ENCODE measurements at regions not wholly inside any gene's neighbourhood (a gene's known extent, or its start where the extent isn't known, plus 50 kb on each side); places are given as distances from the start of the nearest gene placed in this dataset.

DNA sequence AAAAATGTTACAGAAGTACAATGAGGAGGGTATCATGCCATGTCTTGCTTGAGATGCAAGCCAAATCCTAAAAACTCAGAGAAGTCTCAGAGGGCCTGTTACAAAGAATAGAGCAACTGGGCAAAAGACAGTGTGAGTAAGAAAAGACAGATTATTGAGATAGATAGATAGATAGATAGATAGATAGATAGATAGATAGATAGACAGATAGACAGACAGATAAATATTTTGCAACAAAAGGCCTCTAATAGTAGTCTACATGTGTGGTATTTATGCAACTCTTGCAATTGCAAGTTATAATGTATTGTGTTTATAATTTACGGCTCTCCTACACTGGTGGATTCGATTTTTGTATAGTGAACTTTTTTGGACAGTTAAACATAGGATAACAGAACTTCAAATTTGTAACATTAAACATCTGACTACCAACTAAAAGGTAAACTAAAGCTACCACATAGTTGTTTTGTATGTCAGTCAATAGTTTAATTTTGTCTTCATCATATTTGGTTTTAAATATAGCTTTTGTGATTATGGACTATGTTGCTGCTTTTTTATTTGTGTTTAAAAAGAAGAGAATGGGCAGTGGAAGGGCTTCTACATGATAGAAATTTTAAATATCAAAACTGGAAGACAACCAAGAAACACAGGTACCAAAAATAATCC is 740.7 kb upstream of the LRRTM4 start:
- no peaks in the 10 kb centered on the region for H3K4me1 ChIP-seq (ENCODE audit: control insufficient read depth, insufficient read depth, low read length)
- no peaks in the 10 kb centered on the region for H3K9me3 ChIP-seq (ENCODE audit: control insufficient read depth, insufficient read depth, low read length)
- no CpG with 5 or more reads among the region's 2 CpGs for WGBS (ENCODE audit: insufficient coverage, insufficient read length)
- no peaks in the 10 kb centered on the region for H3K27me3 ChIP-seq (ENCODE audit: control insufficient read depth, insufficient read depth, low read length)
- H3K27ac ChIP-seq (ENCODE audit: low read length), result no peak overlapping the region
- H3K4me3 ChIP-seq (ENCODE audit: low read length), result no peak overlapping the region
- DNase-seq (ENCODE audit: low read depth, low spot score), result no peak
- H3K36me3 ChIP-seq (ENCODE audit: control insufficient read depth, insufficient read depth, low read length), result no peaks in the 10 kb centered on the region

DNA sequence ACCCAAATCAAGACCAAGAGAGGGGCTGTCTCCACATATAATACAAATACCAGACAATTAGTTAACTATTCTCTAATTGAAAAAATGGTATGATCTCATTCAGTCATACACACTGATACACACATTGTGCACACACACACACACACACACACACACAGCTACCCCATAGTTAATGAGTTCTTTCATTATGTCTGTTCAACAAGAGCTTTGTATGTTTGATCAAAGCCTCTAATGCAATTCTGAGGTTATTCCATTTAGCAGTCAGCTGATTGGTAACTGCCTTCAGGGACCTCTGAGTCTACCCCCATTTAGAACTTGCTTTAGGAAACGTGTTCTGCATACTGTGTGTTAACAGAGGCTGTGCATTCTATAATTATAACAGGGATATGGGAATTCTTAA is 741.4 kb upstream of the LRRTM4 start:
- no peaks in the 10 kb centered on the region for H3K27me3 ChIP-seq (ENCODE audit: control insufficient read depth, insufficient read depth, low read length)
- no peaks in the 10 kb centered on the region for H3K4me1 ChIP-seq (ENCODE audit: control insufficient read depth, insufficient read depth, low read length)
- no peak overlapping the region for H3K4me3 ChIP-seq (ENCODE audit: low read length)
- no CpG with 5 or more reads among the region's 1 CpG for WGBS (ENCODE audit: insufficient coverage, insufficient read length)
- H3K36me3 ChIP-seq (ENCODE audit: control insufficient read depth, insufficient read depth, low read length), result no peaks in the 10 kb centered on the region
- no peaks in the 10 kb centered on the region for H3K9me3 ChIP-seq (ENCODE audit: control insufficient read depth, insufficient read depth, low read length)
- H3K27ac ChIP-seq (ENCODE audit: low read length), result no peak overlapping the region
- no peak for DNase-seq (ENCODE audit: low read depth, low spot score)

DNA sequence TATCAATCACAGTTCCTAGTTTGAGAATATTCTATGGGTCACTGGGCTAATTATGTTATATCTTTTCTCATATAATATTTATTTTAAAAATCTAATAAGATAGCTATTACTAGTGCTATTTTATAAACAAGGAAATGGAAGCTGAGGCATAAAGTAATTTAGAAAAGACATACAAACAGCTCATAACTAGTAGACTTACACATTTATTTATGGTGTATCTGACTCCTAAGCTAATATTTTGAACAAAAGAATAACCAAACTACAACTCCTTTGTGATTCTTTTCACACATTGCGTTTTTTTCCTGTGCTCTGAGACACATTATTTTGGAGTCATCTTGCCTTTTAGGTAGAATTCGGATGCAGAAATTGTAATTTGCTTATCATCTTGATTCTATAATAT is 742.0 kb upstream of the LRRTM4 start:
- no peaks in the 10 kb centered on the region for H3K27me3 ChIP-seq (ENCODE audit: control insufficient read depth, insufficient read depth, low read length)
- H3K27ac ChIP-seq (ENCODE audit: low read length), result no peak overlapping the region
- H3K9me3 ChIP-seq (ENCODE audit: control insufficient read depth, insufficient read depth, low read length), result no peaks in the 10 kb centered on the region
- no CpG with 5 or more reads among the region's 2 CpGs for WGBS (ENCODE audit: insufficient coverage, insufficient read length)
- no peak overlapping the region for H3K4me3 ChIP-seq (ENCODE audit: low read length)
- H3K36me3 ChIP-seq (ENCODE audit: control insufficient read depth, insufficient read depth, low read length), result no peaks in the 10 kb centered on the region
- H3K4me1 ChIP-seq (ENCODE audit: control insufficient read depth, insufficient read depth, low read length), result no peaks in the 10 kb centered on the region
- no peak for DNase-seq (ENCODE audit: low read depth, low spot score)

DNA sequence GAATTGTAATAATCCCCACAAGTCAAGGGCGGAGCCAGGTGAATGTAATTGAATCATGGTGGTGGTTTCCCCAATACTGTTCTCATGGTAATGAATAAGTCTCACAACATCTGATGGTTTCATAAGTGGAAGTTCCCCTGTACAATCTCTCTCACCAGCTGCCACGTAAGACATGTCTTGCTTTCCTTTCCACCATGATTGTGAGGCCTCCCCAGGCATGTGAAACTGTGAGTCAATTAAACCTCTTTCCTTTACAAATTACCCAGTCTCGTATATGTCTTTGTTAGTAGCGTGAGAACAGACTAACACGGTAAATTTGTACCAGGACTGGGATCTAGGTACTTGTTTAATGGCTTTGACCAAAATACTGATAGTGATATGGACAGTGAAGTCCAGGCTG is 744.3 kb upstream of the REG3G start:
- Histone ChIP-seq H3K9me3 (ENCODE audit: control insufficient read depth, insufficient read depth, low read length) (no peaks in the 10 kb centered on the region), H3K4me3 (ENCODE audit: low read length) (no peak overlapping the region), H3K4me1 (ENCODE audit: control insufficient read depth, insufficient read depth, low read length) (no peaks in the 10 kb centered on the region), H3K36me3 (ENCODE audit: control insufficient read depth, insufficient read depth, low read length) (no peaks in the 10 kb centered on the region), H3K27ac (ENCODE audit: low read length) (no peak overlapping the region), H3K27me3 (ENCODE audit: control insufficient read depth, insufficient read depth, low read length) (no peaks in the 10 kb centered on the region)
- no peak for DNase-seq (ENCODE audit: low read depth, low spot score)
- WGBS (ENCODE audit: insufficient coverage, insufficient read length), result no CpG with 5 or more reads among the region's 5 CpGs

DNA sequence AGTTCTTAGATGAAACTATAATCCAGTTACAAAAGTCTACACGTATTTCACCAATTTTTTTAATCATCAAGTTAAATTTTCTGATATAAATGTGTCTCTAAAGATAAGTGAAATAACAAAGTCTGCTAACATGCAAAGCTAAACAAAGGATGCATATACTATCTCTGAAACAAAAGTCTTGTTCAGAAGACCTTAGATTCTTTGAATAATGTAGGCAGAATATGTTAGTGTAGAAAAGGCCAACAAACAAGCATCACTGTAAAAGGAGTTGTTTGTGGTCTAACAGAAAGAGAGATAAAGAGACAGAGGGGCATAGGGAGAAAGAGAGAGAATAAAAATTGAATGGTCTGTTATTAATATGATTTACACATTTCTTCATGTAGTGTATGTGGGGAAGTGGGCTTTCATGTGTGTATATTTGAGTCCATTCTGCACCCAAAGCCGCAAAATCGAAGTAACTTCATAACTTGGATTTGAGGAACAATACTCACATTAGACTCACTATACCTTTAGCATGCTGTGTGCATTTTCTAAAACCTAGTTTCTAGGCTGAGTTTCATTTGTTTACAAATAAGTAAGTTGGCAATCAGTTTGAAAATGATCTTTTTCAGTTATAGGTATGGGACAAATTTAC is 734.8 kb upstream of the REG3G start:
- no peaks in the 10 kb centered on the region for H3K4me1 ChIP-seq (ENCODE audit: control insufficient read depth, insufficient read depth, low read length)
- no peaks in the 10 kb centered on the region for H3K9me3 ChIP-seq (ENCODE audit: control insufficient read depth, insufficient read depth, low read length)
- H3K4me3 ChIP-seq (ENCODE audit: low read length), result no peak overlapping the region
- WGBS (ENCODE audit: insufficient coverage, insufficient read length), result no CpG with 5 or more reads among the region's 3 CpGs
- no peak for DNase-seq (ENCODE audit: low read depth, low spot score)
- H3K27ac ChIP-seq (ENCODE audit: low read length), result no peak overlapping the region
- no peaks in the 10 kb centered on the region for H3K36me3 ChIP-seq (ENCODE audit: control insufficient read depth, insufficient read depth, low read length)
- H3K27me3 ChIP-seq (ENCODE audit: control insufficient read depth, insufficient read depth, low read length), result no peaks in the 10 kb centered on the region

DNA sequence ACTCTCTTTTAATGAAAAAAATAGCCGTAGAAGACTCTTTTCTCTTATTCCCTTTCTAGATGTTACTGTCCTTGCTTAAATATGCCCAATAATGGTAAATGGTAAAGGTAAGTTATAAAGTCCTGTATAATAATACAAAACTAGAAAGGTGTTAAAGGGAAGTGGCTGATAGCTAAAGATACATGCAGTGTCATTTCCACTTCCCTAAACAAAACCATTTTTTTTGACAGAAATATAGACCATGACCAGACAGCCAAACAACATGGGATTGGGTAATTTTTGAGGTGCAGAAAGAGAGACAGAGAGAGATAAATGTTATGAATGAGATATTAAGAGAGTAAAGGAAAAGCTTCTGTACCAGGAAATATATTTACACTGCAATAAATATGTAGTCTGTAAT is 731.7 kb upstream of the REG3G start:
- no peak for DNase-seq (ENCODE audit: low read depth, low spot score)
- no peaks in the 10 kb centered on the region for H3K4me1 ChIP-seq (ENCODE audit: control insufficient read depth, insufficient read depth, low read length)
- no CpG with 5 or more reads among the region's 1 CpG for WGBS (ENCODE audit: insufficient coverage, insufficient read length)
- no peak overlapping the region for H3K27ac ChIP-seq (ENCODE audit: low read length)
- H3K27me3 ChIP-seq (ENCODE audit: control insufficient read depth, insufficient read depth, low read length), result no peaks in the 10 kb centered on the region
- no peaks in the 10 kb centered on the region for H3K9me3 ChIP-seq (ENCODE audit: control insufficient read depth, insufficient read depth, low read length)
- H3K36me3 ChIP-seq (ENCODE audit: control insufficient read depth, insufficient read depth, low read length), result no peaks in the 10 kb centered on the region
- H3K4me3 ChIP-seq (ENCODE audit: low read length), result no peak overlapping the region

DNA sequence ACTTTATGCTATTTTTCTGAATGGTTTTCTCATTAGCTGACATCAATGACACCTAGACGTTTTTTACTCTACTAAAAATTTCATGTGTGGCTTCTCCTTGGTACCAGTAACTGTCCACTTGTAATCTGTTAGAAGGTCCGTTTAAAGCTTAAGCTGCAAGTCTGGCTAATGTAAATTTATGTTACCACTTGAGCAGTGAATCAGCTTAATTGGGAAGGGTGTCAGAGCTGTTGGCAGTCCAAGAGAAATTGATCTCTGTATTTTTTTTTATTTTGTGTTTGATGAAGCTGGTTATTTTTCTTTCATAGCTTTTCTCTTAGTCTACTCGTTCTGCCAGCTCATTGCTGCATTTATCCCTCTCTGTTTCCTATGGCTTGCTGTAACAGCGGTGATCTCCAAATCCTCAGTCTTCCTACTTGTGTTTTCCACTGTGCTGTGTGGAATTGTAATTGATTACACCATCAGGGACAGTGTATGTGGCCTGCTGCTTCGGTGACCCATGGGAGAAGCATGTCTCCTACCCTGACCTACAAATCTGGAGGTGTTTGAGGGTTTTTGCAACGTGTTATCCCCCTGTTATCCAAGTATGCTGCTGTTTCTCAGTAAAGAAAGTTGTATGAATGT is 724.2 kb upstream of the REG3G start:
- H3K4me3 ChIP-seq (ENCODE audit: low read length), result no peak overlapping the region
- no peaks in the 10 kb centered on the region for H3K9me3 ChIP-seq (ENCODE audit: control insufficient read depth, insufficient read depth, low read length)
- H3K27ac ChIP-seq (ENCODE audit: low read length), result no peak overlapping the region
- no peaks in the 10 kb centered on the region; the same call in 1 of the 2 replicates for H3K4me1 ChIP-seq (ENCODE audit: control insufficient read depth, insufficient read depth, low read length)
- H3K36me3 ChIP-seq (ENCODE audit: control insufficient read depth, insufficient read depth, low read length), result no peaks in the 10 kb centered on the region
- H3K27me3 ChIP-seq (ENCODE audit: control insufficient read depth, insufficient read depth, low read length), result no peaks in the 10 kb centered on the region
- no peak for DNase-seq (ENCODE audit: low read depth, low spot score)
- WGBS (ENCODE audit: insufficient coverage, insufficient read length), result no CpG with 5 or more reads among the region's 6 CpGs

DNA sequence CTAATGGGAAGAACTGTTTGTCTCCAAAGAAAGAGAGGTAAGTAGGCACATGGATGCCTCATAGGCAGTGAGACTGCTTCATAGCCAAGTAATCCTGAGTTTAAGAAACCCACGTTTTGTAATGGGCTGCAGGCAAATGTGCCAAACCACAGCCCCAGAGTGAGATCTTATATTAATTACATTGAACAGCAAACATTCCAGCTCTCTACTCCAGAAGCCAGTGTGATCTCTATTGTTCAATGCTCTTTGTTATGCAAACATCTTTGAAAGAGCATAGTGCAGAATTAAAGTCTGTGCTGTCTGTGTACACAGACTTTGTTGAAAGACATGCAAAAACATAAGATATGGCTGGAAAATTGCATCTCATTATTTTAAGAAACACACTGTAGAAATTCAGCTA is 720.8 kb upstream of the REG3G start:
- Histone ChIP-seq H3K4me3 (ENCODE audit: low read length) (no peak overlapping the region), H3K36me3 (ENCODE audit: control insufficient read depth, insufficient read depth, low read length) (no peaks in the 10 kb centered on the region), H3K27me3 (ENCODE audit: control insufficient read depth, insufficient read depth, low read length) (no peaks in the 10 kb centered on the region), H3K4me1 (ENCODE audit: control insufficient read depth, insufficient read depth, low read length) (no peaks in the 10 kb centered on the region; the same call in 1 of the 2 replicates), H3K27ac (ENCODE audit: low read length) (no peak overlapping the region), H3K9me3 (ENCODE audit: control insufficient read depth, insufficient read depth, low read length) (no peaks in the 10 kb centered on the region)
- DNase-seq (ENCODE audit: low read depth, low spot score), result no peak
- WGBS (ENCODE audit: insufficient coverage, insufficient read length), result no CpG with 5 or more reads among the region's 1 CpG

DNA sequence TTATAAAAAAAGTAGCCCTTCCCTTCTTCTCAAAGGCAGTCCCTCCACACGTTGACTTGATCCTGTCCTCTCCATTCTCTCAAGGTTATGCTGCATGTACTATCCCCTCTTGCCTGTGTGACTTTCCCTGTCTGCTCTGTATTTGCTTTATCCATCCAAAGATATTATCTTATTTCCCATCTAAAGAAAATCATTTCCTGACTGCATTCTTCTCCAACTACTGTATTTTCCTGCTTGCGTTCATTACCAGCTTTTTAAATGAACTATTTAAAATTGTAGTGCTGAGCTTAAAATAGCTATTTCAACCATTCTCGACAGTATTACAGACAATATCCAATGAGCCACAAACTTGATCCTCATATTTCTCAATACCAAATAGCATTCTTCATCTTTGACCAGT is 716.0 kb upstream of the REG3G start:
- no peak for DNase-seq (ENCODE audit: low read depth, low spot score)
- 100% methylated on average over 1 of the region's 3 CpGs for WGBS (ENCODE audit: insufficient coverage, insufficient read length)
- Histone ChIP-seq H3K27ac (ENCODE audit: low read length) (no peak overlapping the region), H3K9me3 (ENCODE audit: control insufficient read depth, insufficient read depth, low read length) (no peaks in the 10 kb centered on the region), H3K4me3 (ENCODE audit: low read length) (no peak overlapping the region), H3K4me1 (ENCODE audit: control insufficient read depth, insufficient read depth, low read length) (no peaks in the 10 kb centered on the region; the same call in 1 of the 2 replicates), H3K27me3 (ENCODE audit: control insufficient read depth, insufficient read depth, low read length) (no peaks in the 10 kb centered on the region), H3K36me3 (ENCODE audit: control insufficient read depth, insufficient read depth, low read length) (no peaks in the 10 kb centered on the region)

DNA sequence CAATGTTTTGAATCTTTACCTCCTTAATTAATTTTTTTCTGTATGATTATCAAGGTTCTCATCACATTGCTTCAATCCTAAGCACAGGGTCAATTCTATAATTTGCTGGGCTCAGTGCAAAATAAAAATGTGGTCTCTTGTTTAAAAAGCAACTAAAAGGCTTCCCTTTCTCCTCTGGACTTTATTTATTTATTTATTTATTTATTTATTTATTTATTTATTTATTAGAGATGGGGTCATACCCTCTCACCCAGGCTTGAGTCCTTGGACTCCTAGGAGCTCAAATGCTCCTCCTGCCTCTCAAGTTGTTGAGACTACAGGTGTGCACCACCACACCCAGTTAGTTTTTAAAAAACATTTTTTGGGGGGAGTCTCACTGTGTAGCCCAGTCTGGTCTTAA is 710.1 kb upstream of the REG3G start:
- Histone ChIP-seq H3K9me3 (ENCODE audit: control insufficient read depth, insufficient read depth, low read length) (no peaks in the 10 kb centered on the region), H3K4me3 (ENCODE audit: low read length) (no peak overlapping the region), H3K36me3 (ENCODE audit: control insufficient read depth, insufficient read depth, low read length) (no peaks in the 10 kb centered on the region), H3K27ac (ENCODE audit: low read length) (no peak overlapping the region), H3K27me3 (ENCODE audit: control insufficient read depth, insufficient read depth, low read length) (no peaks in the 10 kb centered on the region), H3K4me1 (ENCODE audit: control insufficient read depth, insufficient read depth, low read length) (no peaks in the 10 kb centered on the region)
- DNase-seq (ENCODE audit: low read depth, low spot score), result no peak

DNA sequence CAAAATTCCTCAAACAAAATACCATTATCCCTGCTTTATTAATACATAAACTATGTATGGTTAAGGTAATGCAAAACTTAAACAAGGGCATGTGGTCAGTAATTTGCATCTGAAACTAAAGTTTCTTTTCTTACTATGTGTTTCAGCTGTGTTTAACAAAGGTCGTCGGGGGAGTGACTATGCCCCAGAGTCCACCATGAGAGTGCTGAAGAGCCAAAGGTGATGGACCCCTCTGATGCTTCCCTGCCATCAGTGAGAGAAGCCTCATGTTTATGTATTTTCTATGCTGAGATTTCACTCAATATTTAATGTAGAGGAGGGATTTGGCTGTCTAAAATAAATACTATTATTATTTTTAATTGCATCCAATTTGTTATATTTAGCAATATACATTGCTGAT is 707.2 kb upstream of the REG3G start:
- H3K4me3 ChIP-seq (ENCODE audit: low read length), result no peak overlapping the region
- no peak for DNase-seq (ENCODE audit: low read depth, low spot score)
- H3K9me3 ChIP-seq (ENCODE audit: control insufficient read depth, insufficient read depth, low read length), result no peaks in the 10 kb centered on the region
- no peak overlapping the region for H3K27ac ChIP-seq (ENCODE audit: low read length)
- no peaks in the 10 kb centered on the region for H3K4me1 ChIP-seq (ENCODE audit: control insufficient read depth, insufficient read depth, low read length)
- no peaks in the 10 kb centered on the region for H3K27me3 ChIP-seq (ENCODE audit: control insufficient read depth, insufficient read depth, low read length)
- H3K36me3 ChIP-seq (ENCODE audit: control insufficient read depth, insufficient read depth, low read length), result no peaks in the 10 kb centered on the region
- WGBS (ENCODE audit: insufficient coverage, insufficient read length), result no CpG with 5 or more reads among the region's 2 CpGs

All from iPS DF 6.9 (cell line).